Muscle of leg (tissue), 3 donors: ENCODE measurements at regions not wholly inside any gene's neighbourhood (a gene's known extent, or its start where the extent isn't known, plus 50 kb on each side); places are given as distances from the start of the nearest gene placed in this dataset.

Source experiments
- DNase-seq: peaks from one replicate; pipeline ENCODE4 v3.0.0; 2013
- H3K27ac ChIP-seq: one replicate; pipeline ENCODE4 v1.5.1; 2013; ENCODE audit warnings: mild to moderate bottlenecking, low read length, control low read depth
- H3K27me3 ChIP-seq: one replicate; pipeline ENCODE4 v1.6.1; 2013; ENCODE audit warnings: low read length; ENCODE audit not compliant: control insufficient read depth, insufficient read depth
- H3K36me3 ChIP-seq: one replicate; pipeline ENCODE4 v1.6.1; 2013; ENCODE audit warnings: low read length; ENCODE audit not compliant: control insufficient read depth, insufficient read depth
- H3K4me1 ChIP-seq: one replicate; pipeline ENCODE4 v1.6.1; 2013; ENCODE audit warnings: low read length; ENCODE audit not compliant: control insufficient read depth, insufficient read depth
- H3K4me3 ChIP-seq: one replicate; pipeline ENCODE4 v1.5.1; 2013; ENCODE audit warnings: low read length, control low read depth
- H3K9me3 ChIP-seq: replicated peaks from 2 replicates; pipeline ENCODE4 v1.6.1; 2013; ENCODE audit warnings: low read depth, low read length; ENCODE audit not compliant: control insufficient read depth
- WGBS: methylation state at CpG from one replicate; pipeline ENCODE4 v1.1.5; 2013; ENCODE audit warnings: missing lambda C conversion rate; ENCODE audit not compliant: insufficient coverage; 5-methylcytosine and 5-hydroxymethylcytosine counted together

DNA sequence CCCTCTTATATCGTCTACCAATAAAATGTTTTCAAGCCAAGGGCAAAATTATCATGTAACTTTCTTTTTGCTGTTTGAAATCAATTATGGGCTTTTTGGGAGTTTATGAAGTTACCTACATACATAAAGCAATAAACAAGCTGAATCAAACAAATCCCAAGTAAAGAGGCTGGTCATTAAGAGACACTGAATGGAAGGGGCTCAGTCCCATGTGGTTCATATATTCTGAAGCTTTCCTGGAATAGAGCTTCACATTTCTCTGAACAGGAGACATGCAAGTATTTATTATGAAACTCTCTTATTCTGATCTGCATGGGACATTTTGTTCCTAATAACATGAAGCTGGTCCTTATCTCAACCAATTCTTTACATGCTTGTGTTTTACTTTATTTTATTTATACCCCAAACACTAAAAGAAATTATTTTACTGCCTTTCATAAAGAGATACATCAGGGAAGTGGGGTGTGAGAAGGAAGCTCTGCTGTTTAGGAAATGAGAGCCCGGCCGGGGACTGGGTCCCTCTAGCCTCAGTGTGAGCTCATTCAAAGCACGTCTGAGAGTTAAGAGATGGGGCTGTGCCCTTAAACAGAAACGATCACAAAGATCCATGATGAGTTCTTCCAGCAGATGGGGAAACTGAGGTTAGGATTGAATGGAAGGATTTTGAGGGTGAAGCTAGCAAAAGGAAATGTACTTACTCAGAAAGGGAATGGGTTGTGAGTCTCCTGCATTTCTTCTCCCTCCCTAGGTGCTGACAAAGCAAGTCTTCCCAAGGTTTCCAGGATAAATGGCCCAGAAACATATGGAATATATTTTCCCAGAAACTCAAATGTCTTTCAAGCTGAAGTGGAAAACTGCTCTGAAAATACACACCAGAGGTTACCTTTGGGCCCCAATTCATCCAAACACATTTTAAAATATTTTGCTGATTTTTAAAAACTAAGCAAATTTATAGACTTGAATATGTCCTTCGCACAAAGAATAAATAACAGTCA, 93.1 kb upstream of the LNX1 start:
- peak overlapping the region; percentile 89 for H3K27ac ChIP-seq
- WGBS, result 0% methylated on average over 3 of the region's 6 CpGs
- peaks cover 2% of the 10 kb centered on the region for H3K9me3 ChIP-seq
- H3K4me3 ChIP-seq, result no peak overlapping the region
- peaks cover 8% of the 10 kb centered on the region for H3K27me3 ChIP-seq
- H3K36me3 ChIP-seq, result no peaks in the 10 kb centered on the region
- H3K4me1 ChIP-seq, result peaks cover 10% of the 10 kb centered on the region
- peak; percentile 91 for DNase-seq

DNA sequence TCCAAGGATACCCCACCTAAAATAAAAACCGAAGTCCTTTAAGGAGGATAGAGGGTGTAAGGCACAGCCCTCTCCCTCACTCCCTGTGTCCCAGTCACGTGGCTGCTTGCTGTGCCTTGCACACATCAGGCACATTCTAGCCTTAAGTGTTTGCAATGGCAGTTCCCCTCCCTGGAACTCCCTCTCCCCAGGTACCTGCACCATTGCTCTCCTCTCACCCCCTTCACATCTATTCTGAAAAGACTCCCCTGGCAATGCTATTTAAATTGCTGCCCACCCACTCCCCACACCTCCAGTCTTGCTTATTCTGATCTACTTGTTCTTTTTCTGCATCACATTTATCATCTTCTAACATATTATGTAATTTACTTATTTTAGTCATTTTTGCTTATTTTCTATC, 91.6 kb upstream of the LNX1 start:
- Histone ChIP-seq H3K4me3 (no peak overlapping the region), H3K36me3 (no peaks in the 10 kb centered on the region), H3K27me3 (peaks cover 8% of the 10 kb centered on the region), H3K9me3 (peaks cover 2% of the 10 kb centered on the region), H3K4me1 (peaks cover 10% of the 10 kb centered on the region), H3K27ac (no peak overlapping the region)
- DNase-seq, result no peak
- WGBS, result 56% methylated on average over 1 of the region's 2 CpGs

DNA sequence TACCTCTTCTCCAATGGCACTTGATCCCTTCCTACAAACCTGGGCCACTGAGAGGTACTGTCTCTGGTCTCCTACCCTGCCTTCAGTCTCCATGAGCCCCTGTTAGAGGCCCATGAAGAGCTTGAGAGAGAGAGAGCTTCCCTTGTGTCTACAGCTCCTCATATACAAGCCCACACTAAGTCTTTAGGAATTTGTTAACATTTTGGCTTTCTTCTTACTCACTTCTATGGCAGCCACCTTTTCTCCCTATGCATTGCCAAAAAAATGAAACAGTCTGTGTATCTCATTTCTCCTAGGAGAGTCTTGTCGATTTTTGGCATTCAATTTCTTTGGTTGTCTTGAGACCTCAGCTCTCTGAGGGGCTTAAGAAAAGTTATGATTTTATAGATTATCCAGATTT, 90.9 kb upstream of the LNX1 start:
- DNase-seq, result peak; percentile 29
- H3K27ac ChIP-seq, result no peak overlapping the region
- peaks cover 8% of the 10 kb centered on the region for H3K27me3 ChIP-seq
- WGBS, result no CpG with 5 or more reads among the region's 1 CpG
- no peak overlapping the region for H3K4me3 ChIP-seq
- peaks cover 10% of the 10 kb centered on the region for H3K4me1 ChIP-seq
- no peaks in the 10 kb centered on the region for H3K36me3 ChIP-seq
- H3K9me3 ChIP-seq, result peaks cover 2% of the 10 kb centered on the region

DNA sequence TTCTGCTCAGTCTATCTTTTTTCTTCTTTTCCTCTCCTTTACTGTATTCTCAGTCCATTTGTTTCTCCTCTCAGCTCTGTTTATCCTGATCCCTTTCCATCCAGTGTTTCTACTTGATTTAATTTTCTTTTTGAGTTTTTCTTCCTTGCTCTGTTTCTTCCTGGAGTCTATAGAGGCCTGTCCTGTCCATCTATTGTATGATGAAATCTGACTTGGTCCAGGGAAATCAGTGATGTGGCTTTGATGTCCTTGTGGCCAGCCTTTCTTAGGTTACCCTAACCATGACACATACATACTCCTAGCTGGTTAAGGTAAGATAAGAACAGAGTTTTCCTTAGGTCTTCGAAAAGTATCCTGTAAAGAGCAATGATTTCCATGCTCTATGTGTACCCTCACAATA, 89.3 kb upstream of the LNX1 start:
- Histone ChIP-seq H3K27ac (no peak overlapping the region), H3K27me3 (peaks cover 8% of the 10 kb centered on the region), H3K36me3 (no peaks in the 10 kb centered on the region), H3K4me1 (peaks cover 10% of the 10 kb centered on the region), H3K4me3 (no peak overlapping the region), H3K9me3 (peaks cover 2% of the 10 kb centered on the region)
- no CpG with 5 or more reads among the region's 1 CpG for WGBS
- DNase-seq, result no peak

DNA sequence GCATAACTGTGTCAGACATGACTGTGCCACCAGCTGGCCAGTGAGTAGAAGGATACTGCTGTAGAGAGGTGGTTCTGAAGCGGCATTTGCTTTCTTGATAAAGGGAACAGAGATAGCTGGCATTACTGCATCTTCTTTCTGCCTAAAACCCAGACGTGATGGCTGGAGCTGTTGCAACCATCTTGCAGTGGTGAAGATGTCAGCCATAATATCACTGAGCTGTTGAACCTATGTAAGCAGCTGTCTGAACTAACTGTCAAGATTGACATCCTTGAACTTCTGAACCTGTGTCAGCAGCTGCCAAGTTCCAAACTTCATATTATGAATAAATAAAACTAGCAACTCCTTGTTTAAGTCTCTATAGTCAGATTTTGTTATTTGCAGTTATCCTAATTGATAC, 88.9 kb upstream of the LNX1 start:
- no peak overlapping the region for H3K4me3 ChIP-seq
- no peak for DNase-seq
- WGBS, result 100% methylated on average over 1 of the region's 2 CpGs

DNA sequence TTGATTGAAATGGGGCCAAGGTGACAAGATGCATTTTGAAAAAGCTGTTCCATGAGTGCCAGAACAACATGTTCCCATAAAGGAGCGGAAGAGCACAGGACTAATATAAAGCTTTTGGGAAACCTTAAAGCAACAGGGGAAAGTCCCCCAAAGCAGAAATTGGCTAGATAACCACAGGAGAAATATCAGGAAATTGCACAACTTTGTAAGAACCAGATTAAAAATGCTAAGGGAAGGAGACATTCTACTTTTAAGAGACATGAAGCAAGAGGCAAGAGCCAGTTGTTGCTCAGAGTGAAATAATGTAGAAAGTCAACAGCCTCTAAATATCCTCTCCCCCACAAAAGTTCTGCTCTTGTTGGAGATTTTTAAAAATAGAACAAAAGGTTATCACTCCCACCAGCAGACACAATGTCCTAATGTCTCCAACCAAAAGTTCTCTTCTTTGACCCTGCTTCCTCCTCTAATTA, 85.2 kb upstream of the LNX1 start:
- Histone ChIP-seq H3K36me3 (no peaks in the 10 kb centered on the region), H3K27me3 (no peaks in the 10 kb centered on the region), H3K4me1 (no peaks in the 10 kb centered on the region), H3K9me3 (peaks cover 2% of the 10 kb centered on the region), H3K4me3 (no peak overlapping the region), H3K27ac (no peak overlapping the region)
- WGBS, result no CpG with 5 or more reads among the region's 1 CpG
- no peak for DNase-seq

More for the DNA sequence above, 88.9 kb upstream of the LNX1 start:
- Histone ChIP-seq H3K4me1 (peaks cover 7% of the 10 kb centered on the region), H3K27ac (no peak overlapping the region), H3K36me3 (no peaks in the 10 kb centered on the region), H3K9me3 (peaks cover 2% of the 10 kb centered on the region), H3K27me3 (peaks cover 8% of the 10 kb centered on the region)

DNA sequence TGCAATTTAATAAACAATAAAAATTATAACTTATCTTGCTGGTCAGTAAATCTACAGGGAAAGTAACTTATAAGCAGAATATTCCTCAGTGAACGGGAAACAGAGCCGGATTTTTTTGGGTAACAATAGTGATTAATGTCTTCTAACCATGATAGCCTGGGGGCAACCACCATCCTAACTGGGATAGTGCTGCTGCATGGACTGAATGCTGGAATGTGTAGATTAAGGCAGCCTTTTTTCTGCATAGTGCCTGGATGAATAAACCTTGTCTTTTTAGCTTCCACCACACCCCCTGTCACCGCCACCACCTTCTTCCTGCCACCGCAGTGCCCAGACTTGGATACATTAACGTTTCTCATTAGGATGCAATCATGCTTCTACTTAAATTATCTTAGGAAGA, 83.6 kb upstream of the LNX1 start:
- no CpG with 5 or more reads among the region's 5 CpGs for WGBS
- Histone ChIP-seq H3K27ac (no peak overlapping the region), H3K9me3 (no peaks in the 10 kb centered on the region), H3K27me3 (no peaks in the 10 kb centered on the region), H3K4me3 (no peak overlapping the region), H3K36me3 (no peaks in the 10 kb centered on the region), H3K4me1 (no peaks in the 10 kb centered on the region)
- no peak for DNase-seq

DNA sequence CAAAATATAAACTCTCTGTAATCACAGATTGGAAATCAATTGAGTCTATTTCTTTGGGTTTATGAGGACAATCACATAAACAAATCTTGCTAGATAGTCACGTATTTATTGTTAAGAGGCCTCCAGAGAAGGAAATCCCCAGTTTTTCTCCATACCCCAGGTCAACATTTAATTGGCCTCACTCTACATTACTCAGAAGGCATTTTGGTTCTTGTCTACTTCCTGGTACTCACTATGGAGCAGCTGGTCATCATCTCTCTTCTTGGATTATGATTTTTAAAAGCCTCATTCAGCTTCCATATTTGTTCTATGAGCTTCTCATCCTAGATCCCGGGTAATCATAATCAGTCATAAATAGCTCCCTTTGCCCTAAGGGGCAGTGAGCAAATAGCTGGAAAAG, 81.6 kb upstream of the LNX1 start:
- Histone ChIP-seq H3K27me3 (no peaks in the 10 kb centered on the region), H3K36me3 (no peaks in the 10 kb centered on the region), H3K9me3 (no peaks in the 10 kb centered on the region), H3K4me1 (no peaks in the 10 kb centered on the region), H3K27ac (no peak overlapping the region), H3K4me3 (no peak overlapping the region)
- no peak for DNase-seq
- WGBS, result no CpG with 5 or more reads among the region's 2 CpGs

DNA sequence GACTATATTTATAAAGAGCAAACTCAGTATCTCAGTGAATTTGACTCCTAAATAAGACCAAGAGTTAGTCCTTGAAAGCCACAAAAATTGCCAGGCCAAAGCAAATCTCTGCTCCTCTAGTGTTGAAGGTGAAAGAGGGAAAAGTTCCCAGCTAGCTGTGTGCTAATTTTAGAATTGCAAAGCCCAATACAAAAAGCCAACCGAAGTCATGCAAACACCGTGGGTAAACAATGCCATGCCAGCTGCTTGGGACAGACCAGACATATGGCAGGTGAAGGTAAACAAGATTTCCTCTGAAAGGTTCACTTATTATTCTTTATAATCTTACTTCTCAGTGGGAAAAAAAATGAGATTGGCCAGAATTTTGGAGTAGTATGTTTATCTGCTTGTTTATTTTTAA, 80.5 kb upstream of the LNX1 start:
- H3K9me3 ChIP-seq, result no peaks in the 10 kb centered on the region
- no peaks in the 10 kb centered on the region for H3K27me3 ChIP-seq
- H3K4me3 ChIP-seq, result no peak overlapping the region
- no CpG with 5 or more reads among the region's 2 CpGs for WGBS
- H3K4me1 ChIP-seq, result no peaks in the 10 kb centered on the region
- DNase-seq, result no peak
- no peaks in the 10 kb centered on the region for H3K36me3 ChIP-seq
- no peak overlapping the region for H3K27ac ChIP-seq

DNA sequence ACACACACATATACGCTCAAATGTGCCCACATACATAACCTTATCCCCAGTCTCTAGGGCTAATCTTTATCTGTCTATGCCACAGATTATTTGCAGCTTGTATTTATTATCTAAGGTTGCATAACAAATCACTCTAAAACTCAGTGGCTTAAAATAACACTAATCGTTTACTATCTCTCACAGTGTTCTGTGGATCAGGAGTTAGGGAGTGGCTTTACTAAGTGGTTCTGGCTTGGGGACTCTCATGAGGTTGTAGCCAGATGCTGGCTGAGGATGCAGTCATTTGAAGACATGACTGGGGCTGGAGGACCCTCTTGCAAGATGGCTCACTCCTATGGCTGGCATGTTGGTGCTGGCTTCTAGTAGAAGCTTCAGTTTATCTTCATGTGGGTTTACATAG, 68.5 kb upstream of the LNX1 start:
- DNase-seq, result no peak
- Histone ChIP-seq H3K4me1 (peaks cover 8% of the 10 kb centered on the region), H3K36me3 (no peaks in the 10 kb centered on the region), H3K27me3 (no peaks in the 10 kb centered on the region), H3K4me3 (no peak overlapping the region), H3K9me3 (no peaks in the 10 kb centered on the region), H3K27ac (no peak overlapping the region)
- no CpG with 5 or more reads among the region's 2 CpGs for WGBS
